ENCODE measurements at regions not wholly inside any gene's neighbourhood (a gene's known extent, or its start where the extent isn't known, plus 50 kb on each side); places are given as distances from the start of the nearest gene placed in this dataset.

DNA sequence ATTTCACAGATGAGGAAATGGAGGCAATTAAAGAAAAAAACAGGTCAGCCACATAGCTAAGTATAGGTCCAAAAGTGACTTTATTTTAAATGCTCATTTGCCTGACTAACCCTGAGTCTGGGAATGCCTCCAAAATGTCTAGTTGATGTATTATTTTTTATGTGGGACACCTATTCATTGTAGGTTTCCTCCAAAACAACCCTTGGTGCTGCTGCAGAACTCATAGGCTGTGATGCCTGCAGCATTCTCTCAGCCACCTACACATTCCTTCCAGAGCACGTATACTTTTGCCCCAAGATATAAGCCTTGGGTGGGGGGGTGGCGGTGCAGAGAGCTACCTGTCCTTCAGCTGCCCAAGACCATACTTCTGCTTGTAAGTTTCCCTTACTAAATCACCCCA lies 77.4 kb downstream of the MSX2 start:
- no peak overlapping the region for H3K27ac Mint-ChIP-seq
- H3K9me3 Mint-ChIP-seq (ENCODE audit: low read depth), result peaks cover 3% of the 10 kb centered on the region
- peaks cover 10% of the 10 kb centered on the region for H3K27me3 Mint-ChIP-seq
- H3K4me1 Mint-ChIP-seq (ENCODE audit: low read depth), result no peaks in the 10 kb centered on the region
- no peak overlapping the region for H3K4me3 Mint-ChIP-seq (ENCODE audit: low read depth)
- no peaks in the 10 kb centered on the region for H3K36me3 Mint-ChIP-seq (ENCODE audit: insufficient read depth)
- DNase-seq (ENCODE audit: low spot score, unreplicated experiment), result no peak
- TF ChIP-seq, protein P1, sequence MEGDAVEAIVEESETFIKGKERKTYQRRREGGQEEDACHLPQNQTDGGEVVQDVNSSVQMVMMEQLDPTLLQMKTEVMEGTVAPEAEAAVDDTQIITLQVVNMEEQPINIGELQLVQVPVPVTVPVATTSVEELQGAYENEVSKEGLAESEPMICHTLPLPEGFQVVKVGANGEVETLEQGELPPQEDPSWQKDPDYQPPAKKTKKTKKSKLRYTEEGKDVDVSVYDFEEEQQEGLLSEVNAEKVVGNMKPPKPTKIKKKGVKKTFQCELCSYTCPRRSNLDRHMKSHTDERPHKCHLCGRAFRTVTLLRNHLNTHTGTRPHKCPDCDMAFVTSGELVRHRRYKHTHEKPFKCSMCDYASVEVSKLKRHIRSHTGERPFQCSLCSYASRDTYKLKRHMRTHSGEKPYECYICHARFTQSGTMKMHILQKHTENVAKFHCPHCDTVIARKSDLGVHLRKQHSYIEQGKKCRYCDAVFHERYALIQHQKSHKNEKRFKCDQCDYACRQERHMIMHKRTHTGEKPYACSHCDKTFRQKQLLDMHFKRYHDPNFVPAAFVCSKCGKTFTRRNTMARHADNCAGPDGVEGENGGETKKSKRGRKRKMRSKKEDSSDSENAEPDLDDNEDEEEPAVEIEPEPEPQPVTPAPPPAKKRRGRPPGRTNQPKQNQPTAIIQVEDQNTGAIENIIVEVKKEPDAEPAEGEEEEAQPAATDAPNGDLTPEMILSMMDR (IDR thresholded peaks at IDR 0.05; ENCODE audit: unreplicated experiment), result no peak

DNA sequence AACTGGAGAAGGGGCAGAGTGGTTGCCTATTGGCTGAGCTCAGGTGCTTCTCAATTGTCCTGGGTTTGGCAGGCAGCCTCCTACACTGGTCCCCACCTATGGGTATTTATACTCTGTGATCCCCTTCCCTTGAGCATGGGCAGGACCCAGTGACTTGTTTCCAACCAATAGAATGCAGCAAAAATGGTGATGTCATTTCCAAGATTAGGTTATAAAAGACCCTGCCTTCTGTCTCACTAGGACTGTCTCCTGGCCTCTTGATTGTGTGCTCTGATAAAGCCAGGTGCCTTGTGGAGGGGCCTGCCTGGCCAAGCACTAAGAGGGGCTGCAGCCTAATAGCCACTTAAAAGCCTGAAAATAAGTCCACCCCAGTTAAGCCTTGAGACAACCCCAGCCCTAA lies 76.1 kb downstream of the MSX2 start:
- Mint-ChIP-seq H3K4me1 (ENCODE audit: low read depth) (no peaks in the 10 kb centered on the region), H3K9me3 (ENCODE audit: low read depth) (peaks cover 3% of the 10 kb centered on the region), H3K4me3 (ENCODE audit: low read depth) (no peak overlapping the region), H3K27me3 (peaks cover 18% of the 10 kb centered on the region), H3K27ac (no peak overlapping the region), H3K36me3 (ENCODE audit: insufficient read depth) (no peaks in the 10 kb centered on the region)
- DNase-seq (ENCODE audit: low spot score, unreplicated experiment), result no peak
- TF ChIP-seq, protein P1 (IDR thresholded peaks at IDR 0.05; ENCODE audit: unreplicated experiment), result no peak

DNA sequence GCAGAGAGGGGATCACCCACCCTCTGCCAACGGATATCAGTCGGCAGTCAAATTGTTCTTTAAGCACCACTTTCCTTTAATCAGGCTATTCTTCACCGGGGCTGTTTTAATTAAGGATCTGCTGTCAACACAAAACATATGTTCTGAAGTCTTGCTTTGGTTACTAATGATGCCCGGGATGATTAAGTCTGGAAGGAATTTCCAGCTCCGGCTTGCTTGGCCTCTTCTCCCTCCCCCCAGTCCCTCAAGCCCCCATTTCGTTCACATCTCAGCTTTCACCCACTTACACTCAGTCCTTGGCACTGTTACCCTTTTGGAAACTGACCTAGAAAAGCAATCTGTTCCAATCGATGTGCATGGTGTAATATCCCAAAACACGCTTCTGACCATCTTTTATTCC lies 74.7 kb downstream of the MSX2 start:
- Mint-ChIP-seq H3K36me3 (ENCODE audit: insufficient read depth) (no peaks in the 10 kb centered on the region), H3K27ac (no peak overlapping the region)

DNA sequence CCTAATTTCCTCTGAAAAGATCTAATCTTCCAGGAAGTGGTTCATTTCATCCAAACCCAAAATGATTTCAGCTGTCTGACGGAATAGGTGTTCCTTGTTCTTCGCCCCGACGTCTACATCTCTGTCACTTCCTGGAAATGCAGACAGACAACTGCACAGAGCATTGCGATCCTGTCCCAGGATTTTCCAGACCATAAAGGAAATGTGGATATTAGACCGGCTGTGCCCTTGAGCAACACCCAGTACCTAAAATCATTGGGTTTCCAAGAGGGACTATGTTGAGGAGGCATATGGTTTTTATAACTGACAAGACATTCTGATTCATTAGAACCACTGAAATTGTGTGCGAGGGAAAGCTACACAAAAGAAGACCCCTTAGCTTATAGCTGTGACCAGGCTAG lies 74.2 kb downstream of the MSX2 start:
- no peak overlapping the region for H3K27ac Mint-ChIP-seq
- H3K36me3 Mint-ChIP-seq (ENCODE audit: insufficient read depth), result no peaks in the 10 kb centered on the region
- TF ChIP-seq, protein P1 (IDR thresholded peaks at IDR 0.05; ENCODE audit: unreplicated experiment), result no peak

More for the DNA sequence above, 74.7 kb downstream of the MSX2 start:
- no peak for DNase-seq (ENCODE audit: low spot score, unreplicated experiment)
- no peak overlapping the region for H3K4me3 Mint-ChIP-seq (ENCODE audit: low read depth)
- H3K27me3 Mint-ChIP-seq, result peaks cover 22% of the 10 kb centered on the region
- no peaks in the 10 kb centered on the region for H3K4me1 Mint-ChIP-seq (ENCODE audit: low read depth)
- TF ChIP-seq, protein P1 (IDR thresholded peaks at IDR 0.05; ENCODE audit: unreplicated experiment), result no peak
- no peaks in the 10 kb centered on the region for H3K9me3 Mint-ChIP-seq (ENCODE audit: low read depth)

DNA sequence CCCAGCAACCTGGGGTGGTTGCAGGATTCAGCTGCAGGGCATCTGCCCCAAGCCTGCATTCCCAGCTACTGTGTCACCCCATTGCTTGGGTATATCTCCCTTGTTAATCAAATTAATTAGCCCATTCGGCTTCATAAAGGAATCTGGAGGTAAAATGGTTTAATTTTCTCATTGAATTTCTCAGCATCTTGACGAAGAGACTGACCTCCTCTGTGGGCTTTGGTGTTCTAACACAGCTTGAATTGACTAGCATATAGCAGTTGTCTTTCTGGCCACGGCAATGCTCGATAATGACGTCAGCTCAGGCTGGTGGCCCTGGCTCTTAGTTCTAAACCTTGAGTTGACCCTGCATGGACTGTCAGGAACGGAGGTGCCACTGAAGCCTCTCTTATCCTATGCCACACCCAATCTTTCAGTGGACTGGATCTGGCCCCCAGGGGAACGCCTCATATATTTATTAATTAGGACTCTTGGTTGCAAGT lies 72.4 kb downstream of the MSX2 start:
- Mint-ChIP-seq H3K27ac (no peak overlapping the region), H3K4me1 (ENCODE audit: low read depth) (no peaks in the 10 kb centered on the region), H3K36me3 (ENCODE audit: insufficient read depth) (no peaks in the 10 kb centered on the region), H3K4me3 (ENCODE audit: low read depth) (no peak overlapping the region), H3K9me3 (ENCODE audit: low read depth) (no peaks in the 10 kb centered on the region), H3K27me3 (peaks cover 37% of the 10 kb centered on the region)
- DNase-seq (ENCODE audit: low spot score, unreplicated experiment), result no peak
- TF ChIP-seq, protein P1 (IDR thresholded peaks at IDR 0.05; ENCODE audit: unreplicated experiment), result no peak

More for the DNA sequence above, 74.2 kb downstream of the MSX2 start:
- DNase-seq (ENCODE audit: low spot score, unreplicated experiment), result no peak
- Mint-ChIP-seq H3K27me3 (peaks cover 26% of the 10 kb centered on the region), H3K9me3 (ENCODE audit: low read depth) (no peaks in the 10 kb centered on the region), H3K4me3 (ENCODE audit: low read depth) (no peak overlapping the region), H3K4me1 (ENCODE audit: low read depth) (no peaks in the 10 kb centered on the region)
